ENCODE measurements at regions not wholly inside any gene's neighbourhood (a gene's known extent, or its start where the extent isn't known, plus 50 kb on each side); places are given as distances from the start of the nearest gene placed in this dataset.

DNA sequence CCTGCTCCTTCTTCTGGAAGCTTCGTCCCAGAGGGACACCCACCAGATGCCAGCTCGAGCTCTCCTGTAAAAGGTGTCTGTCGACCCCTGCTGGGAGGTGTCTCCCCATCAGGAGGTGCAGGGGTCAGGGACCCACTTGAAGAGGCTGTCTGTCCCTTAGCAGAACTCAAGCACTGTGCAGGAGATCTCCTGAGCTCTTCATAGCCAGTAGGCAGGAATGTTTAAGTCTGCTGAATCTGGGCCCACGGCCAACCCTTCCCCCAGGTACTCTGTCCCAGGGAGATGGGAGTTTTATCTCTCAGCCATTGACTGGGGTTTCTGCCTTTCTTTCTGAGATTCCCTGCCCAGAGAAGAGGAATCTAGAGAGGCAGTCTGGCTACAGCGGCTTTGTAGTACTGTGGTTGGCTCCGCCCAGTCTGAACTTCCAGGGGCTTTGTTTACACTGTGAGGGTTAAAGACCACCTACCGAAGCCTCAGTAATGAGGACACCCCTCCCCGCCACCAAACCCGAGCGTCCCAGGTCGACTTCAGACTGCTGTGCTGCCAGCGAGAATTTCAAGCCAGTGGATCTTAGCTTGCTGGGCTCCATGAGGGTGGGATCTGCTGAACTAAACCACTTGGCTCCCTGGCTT lies 1383.0 kb upstream of the TENM3 start:
- no peak for DNase-seq (ENCODE audit: low read depth)

DNA sequence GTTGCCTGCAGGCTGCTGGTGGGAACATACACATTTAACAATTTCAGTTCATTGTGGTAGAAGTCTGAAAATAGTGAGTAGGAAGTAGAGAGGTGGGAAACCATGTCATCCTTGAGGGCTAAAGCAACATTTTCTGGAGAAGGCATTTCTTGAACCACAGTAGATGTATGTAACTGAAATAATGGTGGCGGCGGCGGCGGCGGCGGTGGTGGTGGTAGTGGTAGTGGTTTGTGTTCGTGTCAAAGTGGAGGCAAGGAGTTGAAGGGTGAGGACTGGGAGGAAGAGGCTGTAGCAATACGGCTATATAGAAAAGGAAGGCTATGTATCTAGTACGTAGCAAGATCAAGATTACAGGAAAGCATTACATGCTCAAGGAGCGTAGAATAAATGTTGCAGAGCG lies 1381.6 kb upstream of the TENM3 start:
- DNase-seq (ENCODE audit: low read depth): no peak

DNA sequence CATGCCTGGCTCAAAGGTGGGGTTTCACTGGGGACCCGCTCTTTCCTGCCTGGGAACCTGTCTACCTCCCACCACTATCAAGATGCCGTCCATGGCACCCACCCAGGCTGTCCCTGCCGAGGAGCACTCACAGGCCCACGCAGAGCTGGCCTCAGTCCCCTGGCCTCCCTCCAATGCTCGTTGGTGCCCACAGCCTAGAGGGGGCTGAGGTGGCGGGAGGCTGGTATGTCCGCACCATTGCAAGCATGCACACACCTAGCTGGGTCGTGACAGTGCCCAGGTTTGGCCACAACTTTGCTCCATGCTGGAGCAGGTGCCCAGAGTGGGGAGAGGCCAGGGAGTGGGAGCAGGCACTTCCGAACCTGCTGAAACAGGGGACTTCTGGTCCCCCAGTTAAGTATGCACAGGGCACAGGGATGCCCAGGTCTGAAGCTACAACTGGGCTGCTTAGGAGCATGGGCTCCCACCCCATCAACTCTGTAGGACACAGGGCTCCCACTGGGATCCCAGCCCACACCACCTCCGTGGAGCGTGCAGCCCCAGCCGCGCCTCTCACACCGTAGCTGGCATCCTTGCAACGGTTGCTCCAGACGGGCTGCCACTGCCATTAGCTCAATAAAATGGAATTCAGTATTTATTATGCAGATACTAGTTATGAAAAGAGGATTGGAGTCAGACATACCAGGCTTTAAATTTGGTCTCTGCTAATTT lies 1376.1 kb upstream of the TENM3 start:
- no peak for DNase-seq (ENCODE audit: low read depth)

DNA sequence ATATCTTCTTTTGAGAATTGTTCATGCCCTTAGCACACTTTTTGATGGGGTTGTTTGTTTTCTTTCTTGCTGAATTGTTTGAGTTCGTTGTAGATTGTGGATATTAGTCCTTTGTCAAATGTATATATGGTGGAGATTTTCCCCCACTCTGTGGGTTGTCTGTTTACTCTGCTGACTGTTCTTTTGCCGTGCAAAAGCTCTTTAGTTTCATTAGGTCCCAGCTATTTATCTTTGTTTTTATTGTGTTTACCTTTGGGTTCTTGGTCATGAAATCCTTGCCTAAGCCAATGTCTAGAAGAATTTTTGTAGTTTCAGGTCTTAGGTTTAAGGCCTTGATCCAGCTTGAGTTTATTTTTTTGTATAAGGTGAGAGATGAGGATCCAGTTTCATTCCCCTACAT lies 1372.6 kb upstream of the TENM3 start:
- DNase-seq (ENCODE audit: low read depth): no peak

DNA sequence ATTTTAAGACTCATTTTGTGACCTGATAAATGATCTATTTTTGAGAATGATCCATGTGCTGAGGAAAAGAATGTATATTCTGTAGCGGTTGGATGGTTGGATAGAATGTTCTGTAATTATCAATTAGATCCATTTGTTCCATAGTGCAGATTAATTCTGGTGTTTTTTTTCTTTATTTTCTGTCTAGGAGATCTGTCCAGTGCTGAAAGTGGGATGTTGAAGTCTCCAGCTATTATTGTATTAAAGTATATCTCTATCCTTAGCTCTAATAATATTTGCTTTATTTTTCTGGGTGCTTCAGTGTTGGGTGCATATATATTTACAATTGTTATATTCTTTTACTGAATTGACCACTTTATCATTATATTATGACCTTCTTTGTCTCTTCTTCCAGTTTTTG lies 1344.9 kb upstream of the TENM3 start:
- no peak for DNase-seq (ENCODE audit: low read depth)

DNA sequence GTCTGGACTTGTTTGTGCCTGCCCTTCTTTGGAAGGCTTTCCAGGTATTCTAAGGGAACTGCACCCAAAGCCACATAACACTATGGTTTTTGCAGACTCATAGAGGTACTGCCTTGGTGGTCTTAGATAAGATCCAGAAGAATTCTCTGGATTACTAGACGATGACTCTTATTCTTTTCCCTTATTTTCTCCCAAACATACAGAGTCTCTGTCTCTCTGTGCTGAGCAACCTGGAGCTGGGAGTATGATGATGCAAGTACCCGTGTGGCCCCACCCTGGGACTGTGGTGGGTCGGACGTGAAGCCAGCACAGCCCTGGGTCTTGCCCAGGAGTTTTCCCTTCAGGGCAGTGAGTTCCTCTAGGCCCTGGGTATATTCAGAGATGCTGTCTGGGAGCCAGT lies 1342.4 kb upstream of the TENM3 start:
- no peak for DNase-seq (ENCODE audit: low read depth)

DNA sequence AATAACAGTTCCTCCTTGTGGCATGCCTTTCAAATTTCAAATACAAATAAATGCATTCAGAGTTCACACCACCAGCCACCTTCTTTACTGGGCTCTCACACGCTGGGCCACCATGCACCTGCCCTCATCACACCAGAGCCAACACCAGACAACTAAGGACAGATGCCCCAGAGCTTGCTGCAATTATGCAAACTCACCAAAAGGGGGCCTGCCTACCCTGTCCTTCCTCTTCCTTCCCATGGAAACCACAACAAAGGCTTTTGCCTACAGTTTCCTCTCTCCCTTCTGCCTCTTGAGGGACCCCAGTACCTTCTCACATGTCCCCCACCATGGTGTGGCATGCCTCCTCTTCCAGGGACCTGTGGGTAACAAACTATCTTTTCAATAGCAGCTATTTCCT lies 1333.9 kb upstream of the TENM3 start:
- DNase-seq (ENCODE audit: low read depth): peak; percentile 33

DNA sequence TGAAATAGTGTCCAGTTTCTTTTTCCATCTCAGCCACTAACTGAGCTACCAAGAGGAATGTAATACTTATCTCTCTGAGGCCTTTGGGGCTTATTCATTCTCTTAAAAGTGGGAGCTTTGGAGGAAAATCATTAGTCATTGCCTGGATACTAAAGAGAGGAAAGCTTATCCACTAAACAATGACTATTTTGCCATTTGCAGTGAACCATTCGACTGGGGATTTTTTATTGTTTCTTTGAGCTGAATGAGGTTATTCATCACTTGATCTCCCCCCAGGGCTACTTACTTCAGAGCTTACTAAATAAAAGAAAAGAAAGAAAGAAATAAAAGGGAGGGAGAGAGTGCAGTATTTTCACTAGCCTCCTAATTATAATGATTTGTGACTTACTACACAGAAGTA lies 1329.5 kb upstream of the TENM3 start:
- peak; percentile 90 for DNase-seq (ENCODE audit: low read depth)

DNA sequence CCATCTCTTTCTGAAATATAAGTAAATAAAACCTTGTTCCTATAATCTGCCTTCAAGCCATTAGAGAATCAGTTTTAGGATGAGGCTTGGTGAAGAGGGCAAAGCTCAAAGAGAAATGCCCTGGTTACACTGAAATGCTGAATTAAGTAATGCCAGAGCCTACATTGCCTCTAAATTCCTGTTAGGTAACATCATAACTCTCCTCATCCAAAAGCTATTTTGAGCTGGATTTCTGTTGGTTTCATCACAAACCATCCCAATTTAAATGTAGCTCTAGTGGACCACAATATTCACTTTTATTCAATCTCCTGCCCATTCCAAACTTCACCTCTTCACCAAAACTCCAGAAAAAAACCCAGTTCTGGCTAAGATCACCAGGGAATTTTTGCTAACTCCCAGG lies 1319.7 kb upstream of the TENM3 start:
- DNase-seq (ENCODE audit: low read depth): peak; percentile 55

DNA sequence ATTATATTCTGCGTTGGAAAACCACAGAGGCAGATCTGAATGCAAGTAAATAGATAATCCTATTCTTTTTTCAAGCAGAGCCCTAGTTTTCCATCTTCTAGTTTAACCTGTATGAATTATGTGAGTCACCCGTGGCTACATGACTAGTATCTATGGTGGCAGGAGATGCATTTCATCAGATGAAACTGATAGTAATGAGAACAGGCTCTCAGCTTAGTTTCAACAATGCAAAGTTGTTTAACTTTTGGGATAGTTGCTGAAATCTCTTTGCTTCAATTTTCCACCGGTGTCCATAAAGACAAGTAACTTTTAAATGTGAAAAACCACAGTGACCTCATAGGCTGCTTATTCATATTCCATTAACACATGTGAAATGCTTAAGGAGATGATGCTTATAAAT lies 1317.4 kb upstream of the TENM3 start:
- peak; percentile 43 for DNase-seq (ENCODE audit: low read depth)

DNA sequence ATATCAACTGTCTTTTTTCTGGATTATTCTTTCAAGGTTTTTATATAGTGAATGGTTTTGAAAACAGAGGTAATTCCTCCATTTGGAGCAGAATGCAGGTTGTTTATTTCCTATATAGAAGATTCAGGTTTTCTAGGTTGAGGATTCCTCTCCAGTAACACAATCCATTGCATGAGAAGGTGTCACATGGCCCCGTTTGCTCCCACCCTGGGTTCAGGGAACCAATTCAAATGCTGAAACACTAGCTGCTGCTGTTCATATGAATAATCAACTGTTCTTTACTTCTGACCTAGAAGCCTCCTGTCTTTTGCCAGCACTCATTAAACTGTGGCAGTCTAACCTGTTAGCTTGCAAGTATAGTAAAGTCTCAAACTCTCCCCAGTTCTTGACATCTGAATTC lies 1316.9 kb upstream of the TENM3 start:
- no peak for DNase-seq (ENCODE audit: low read depth)

DNA sequence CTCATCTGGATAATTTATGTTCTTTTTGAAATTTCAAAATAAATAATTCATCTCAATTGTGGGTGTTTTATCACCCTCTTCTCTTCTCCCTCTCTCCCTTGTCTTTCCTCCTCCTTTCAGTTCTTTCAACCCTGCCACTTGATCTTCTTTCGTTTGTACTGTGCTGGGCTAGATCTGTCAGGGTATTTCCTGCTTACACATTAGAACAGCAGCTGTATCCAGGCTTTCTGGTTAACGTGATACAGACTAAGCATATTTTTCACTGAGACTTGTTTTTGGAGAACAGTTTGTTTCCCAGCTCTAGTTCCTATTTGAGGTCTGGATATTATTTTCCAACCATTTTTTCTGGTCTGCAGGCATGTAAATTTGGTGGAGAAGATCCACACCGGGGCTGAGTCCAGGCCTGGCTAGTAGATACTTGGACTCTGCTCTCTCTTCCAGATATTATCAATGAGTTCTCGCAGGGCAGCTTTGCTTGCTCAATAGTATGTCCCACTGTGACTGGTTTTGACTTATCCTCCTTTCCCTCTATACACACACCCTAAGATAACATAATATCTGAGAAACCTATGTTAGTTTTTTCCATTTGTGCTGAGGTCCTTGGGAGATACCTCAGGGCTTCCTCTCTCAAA lies 1310.7 kb upstream of the TENM3 start:
- DNase-seq (ENCODE audit: low read depth): no peak

DNA sequence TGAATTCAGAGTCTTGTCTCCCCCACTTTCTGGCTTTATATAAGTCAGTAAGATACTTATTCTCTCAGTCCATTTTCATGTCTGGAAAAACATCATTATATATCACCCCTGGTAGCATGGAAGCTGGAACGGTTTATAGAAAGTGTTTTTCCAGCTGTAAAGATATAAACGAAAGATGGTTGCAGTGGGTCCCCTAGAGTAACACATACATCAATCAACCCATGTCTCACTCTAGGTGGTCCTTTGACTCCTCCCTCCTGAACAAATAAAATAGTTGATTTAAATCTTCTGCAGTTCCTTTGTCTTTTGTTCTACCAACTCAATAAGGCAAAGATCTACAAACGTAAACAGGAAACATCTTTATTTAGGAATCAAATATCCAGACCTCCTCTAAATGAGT lies 1306.1 kb upstream of the TENM3 start:
- DNase-seq (ENCODE audit: low read depth): no peak

DNA sequence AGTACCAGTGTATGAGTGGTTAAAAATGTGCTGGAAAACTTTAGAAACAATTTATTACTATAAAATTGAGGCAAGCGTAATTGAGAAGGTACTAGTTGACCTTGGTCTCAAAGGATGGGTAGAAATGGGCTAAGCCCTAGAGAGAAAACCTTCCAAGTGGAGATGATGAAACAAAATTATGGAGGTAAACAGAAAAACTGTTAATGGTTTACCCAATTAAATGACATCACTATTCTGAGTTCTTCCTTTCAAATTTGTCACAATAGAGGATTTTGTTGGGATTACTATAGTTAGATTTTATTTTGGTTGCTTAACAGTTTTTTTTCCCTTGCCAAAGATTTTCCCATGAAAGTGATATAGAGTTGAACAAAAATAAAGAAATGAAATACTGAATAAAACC lies 1302.5 kb upstream of the TENM3 start:
- no peak for DNase-seq (ENCODE audit: low read depth)

DNA sequence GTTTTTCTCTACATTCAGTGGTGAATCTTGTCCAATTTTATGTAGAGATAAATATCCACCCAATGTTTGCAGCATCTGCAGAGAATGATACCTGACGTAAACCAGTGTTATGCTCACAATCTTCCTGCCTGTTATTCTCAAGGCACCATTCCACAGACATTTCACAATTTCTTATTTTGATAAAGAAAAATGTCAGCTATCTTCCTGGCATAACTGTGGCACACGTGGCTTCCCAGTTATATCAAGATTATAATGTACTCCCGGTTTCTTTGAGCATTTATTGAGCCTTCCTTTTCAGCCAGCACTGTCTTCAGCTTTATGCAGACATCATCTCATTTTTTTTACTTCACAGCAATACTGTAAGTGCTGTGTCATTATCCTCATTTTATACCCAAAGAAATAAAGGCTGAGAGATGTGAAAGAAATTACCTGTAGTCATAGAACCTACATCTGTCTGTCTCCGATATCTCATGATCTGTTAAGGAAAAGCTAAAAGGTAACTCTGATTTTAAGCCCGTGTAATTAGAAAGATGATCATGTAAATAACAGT lies 1300.8 kb upstream of the TENM3 start:
- DNase-seq (ENCODE audit: low read depth): no peak

DNA sequence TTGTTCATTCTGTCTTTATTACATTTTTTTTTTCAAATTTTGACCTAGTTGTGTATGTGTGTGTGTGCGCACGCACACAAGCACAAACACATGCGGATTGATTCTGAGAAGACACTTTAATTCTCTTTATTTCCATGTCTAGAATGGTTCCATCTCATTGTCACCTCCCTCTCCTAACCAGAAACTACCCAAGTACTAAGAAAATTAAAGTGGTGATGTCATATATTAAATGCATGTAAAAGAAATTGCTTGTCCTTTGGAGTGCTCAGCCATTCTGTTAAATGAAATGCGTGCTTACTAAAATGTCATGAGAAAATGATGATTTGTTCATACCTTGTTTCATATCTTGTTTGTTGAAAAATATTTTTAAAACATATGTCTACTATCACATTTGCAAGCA lies 1297.0 kb upstream of the TENM3 start:
- DNase-seq (ENCODE audit: low read depth): no peak

DNA sequence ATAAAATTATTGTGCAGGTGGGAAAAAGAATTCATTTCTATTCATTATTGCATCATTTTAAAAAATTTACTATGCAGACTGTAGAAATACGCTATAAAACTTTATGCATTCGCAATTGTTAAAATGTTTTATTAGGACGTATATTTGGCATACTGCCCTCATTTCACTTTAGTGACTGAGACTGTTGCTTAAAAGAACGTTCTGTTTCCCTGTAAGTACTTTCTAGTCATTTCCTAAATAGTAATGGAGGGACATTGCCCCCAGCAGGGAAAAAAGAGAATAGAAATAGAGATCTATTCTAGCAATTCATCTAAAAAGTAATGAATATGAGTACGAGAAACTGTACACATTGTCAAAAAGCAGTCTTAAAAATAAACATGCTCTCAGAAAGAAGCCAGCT lies 1295.8 kb upstream of the TENM3 start:
- DNase-seq (ENCODE audit: low read depth): peak; percentile 42

DNA sequence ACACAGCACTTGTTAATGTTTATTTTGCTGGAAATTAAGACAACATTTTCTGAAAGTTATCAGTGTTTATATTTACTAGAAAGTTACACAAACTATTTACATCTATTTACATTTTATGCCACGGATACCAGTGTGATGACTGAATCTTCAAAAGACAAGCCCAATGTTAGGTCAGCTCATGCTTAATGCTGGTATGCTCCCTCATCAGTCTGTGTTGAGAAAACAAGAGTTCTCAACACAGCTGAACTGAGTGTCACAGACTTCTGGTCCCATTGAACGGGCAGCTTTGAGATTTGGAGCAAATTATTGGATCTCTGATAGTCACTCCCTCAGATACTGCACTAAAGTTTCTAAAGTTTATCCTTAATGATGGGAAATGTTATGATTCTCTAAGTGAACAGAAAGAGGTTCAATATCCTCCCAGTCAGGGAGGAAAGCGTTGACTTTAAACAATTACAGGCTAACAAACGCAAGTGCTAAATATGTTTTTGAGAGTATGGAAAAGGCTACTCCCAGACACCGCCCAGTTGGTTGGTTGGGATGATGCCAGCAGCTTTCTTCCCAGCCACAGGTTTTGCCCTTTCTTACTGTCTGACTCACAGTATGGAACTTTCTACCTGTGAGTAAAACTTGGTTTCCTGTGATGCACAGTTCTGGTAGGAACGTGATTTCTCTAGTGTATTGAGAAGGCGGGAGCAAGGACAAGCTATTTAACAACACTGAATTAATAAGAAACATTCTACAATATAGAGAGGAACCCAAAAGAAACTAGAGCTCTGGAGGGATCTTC lies 1293.6 kb upstream of the TENM3 start:
- peak; percentile 14 for DNase-seq (ENCODE audit: low read depth)

DNA sequence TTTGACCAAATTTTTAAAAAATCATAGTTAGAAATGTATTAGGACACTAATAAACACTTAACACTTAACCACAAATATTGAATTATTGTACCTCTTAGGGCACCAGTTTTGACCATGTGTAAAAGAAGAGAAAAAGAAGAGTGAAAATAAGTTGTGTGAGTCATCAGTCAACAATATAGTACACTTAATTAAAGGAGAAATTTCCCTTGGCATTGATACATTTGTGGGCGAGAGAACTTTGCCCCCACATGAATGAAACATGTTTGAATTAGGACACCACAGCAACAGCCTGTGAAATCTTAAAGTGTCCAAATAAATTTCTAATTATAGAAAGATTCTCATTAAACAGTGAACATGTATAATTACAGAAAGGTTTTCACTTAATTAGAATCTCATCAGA lies 1292.8 kb upstream of the TENM3 start:
- no peak for DNase-seq (ENCODE audit: low read depth)

DNA sequence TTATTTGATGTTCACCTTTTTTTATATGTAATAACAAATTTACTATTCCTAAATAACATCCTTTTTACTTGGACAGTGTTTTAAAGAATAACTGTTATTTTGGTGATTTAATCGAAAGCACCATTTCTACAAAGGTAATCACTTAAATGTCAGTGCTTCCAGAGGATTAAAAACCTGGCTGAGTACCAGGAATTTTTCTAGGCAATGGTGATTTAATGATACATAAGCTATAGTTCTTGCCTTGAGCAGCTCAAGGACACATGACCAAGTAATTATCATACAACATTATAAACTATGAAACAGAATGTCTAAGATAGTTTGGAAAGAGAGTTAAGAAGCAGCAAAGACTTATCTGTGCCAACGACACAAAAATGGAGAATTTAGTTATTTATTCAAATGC lies 1291.9 kb upstream of the TENM3 start:
- DNase-seq (ENCODE audit: low read depth): no peak

DNA sequence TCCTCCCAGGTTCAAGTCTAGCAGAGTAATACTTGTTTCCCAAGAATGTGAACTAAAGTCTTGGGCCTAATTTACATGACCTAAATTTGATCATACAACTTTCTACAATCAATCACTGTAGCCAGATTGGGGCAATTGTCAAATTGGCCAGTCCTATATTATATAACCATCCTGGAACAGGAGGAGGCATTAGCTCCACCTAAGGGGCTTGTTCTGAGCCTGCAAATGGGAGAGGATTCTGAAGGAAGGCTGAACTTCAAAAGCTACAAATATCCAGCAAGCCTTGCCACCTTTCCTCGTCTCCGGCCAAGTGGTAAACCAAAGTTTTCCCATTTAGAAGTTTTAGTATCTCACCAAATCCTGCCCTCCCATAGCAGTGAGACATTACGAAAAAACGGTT lies 1289.6 kb upstream of the TENM3 start:
- peak; percentile 5 for DNase-seq (ENCODE audit: low read depth)

DNA sequence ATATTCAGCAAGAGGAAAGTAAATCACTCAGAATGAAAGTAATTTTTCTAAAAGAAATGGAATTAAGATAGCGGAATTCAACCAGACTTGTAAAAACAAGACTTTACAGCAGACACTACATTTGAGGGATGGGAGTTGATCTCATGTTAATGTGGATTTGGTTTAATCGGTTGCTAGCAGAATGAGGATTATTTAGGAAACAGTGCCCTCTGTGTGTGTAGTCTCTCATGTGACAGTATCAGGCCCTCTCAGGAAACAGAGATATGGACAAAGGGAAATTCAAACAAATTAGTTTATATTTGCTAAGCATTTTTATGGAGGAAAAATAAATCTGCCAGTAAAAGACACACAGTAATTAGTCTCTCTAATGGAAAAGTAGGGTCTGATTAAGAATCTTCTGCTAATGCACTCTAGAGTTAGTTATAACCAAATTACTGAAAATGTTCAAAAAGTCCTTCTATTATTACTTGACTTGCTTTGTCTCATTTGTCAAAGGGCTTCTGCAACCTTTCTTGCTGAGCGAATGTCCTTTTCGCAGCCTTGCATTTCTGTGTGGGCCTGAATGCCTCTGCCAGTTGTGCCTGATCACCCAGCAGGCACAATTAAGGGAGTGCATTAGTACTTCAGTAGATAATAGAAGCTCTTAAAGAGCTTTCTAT lies 1282.3 kb upstream of the TENM3 start:
- no peak for DNase-seq (ENCODE audit: low read depth)
